ENCODE measurements at regions not wholly inside any gene's neighbourhood (a gene's known extent, or its start where the extent isn't known, plus 50 kb on each side); places are given as distances from the start of the nearest gene placed in this dataset.
A peak's percentile ranks its signal among the peaks of the same experiment; 100 is the strongest.
"Not testable (repeated sequence)": the region's sequence is repeated elsewhere in the genome, so short reads cannot be mapped to it uniquely, and the experiment has no call there.

DNA sequence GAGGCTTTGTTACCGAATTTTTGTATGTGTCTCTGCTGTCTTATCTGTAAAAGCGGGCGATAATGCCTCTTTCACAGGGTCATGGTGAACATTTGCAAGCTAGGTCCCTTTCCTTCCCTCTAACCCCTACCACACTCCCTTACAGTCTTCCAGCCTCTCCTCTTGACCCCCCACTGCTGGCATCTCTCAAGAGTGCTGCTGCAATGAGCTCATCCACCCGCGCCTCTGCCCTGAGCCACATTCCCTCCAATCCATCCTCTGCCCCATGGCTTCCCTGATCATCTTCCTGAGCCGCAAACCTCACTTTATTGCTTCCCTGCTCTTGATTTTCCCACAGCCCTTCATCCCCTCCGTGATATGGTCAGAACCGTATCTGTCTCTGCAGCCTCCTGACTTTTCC is 343.6 kb downstream of the BCL11B start:
- H3K27me3 Mint-ChIP-seq, result no peaks in the 10 kb centered on the region
- DNase-seq (no peak), ATAC-seq (replicated peaks) (no peak)
- H3K4me1 Mint-ChIP-seq (ENCODE audit: low read depth in 2 of 2), result peaks cover 26 to 29% of the 10 kb centered on the region in 2 donors
- H3K27ac Mint-ChIP-seq, result no peak overlapping the region
- H3K4me3 Mint-ChIP-seq, result no peak overlapping the region
- peaks cover 5% of the 10 kb centered on the region for H3K36me3 Mint-ChIP-seq (ENCODE audit: insufficient read depth)
- H3K9me3 Mint-ChIP-seq, result no peaks in the 10 kb centered on the region

GRCh38 chr14:98931126-98931525 is 340.9 kb downstream of the BCL11B start:
- H3K27ac Mint-ChIP-seq, result peak overlapping the region; percentile 92
- DNase-seq, result no peak
- H3K4me3 Mint-ChIP-seq, result peak overlapping the region; percentile 75 to 76
- ATAC-seq (replicated peaks), result no peak
- no peaks in the 10 kb centered on the region for H3K27me3 Mint-ChIP-seq
- H3K4me1 Mint-ChIP-seq (ENCODE audit: low read depth in 2 of 2), result peaks cover 29 to 31% of the 10 kb centered on the region in 2 donors
- H3K9me3 Mint-ChIP-seq, result peaks cover 0 to 6% of the 10 kb centered on the region in 2 donors
- peaks cover 5% of the 10 kb centered on the region for H3K36me3 Mint-ChIP-seq (ENCODE audit: insufficient read depth)

GRCh38 chr14:98931911-98932310 is 340.1 kb downstream of the BCL11B start:
- ATAC-seq (replicated peaks), result peak; percentile 100
- H3K9me3 Mint-ChIP-seq, result peaks cover 0 to 6% of the 10 kb centered on the region in 2 donors
- H3K27me3 Mint-ChIP-seq, result no peaks in the 10 kb centered on the region
- peaks cover 29 to 30% of the 10 kb centered on the region in 2 donors for H3K4me1 Mint-ChIP-seq (ENCODE audit: low read depth in 2 of 2)
- H3K4me3 Mint-ChIP-seq, result peak overlapping the region; percentile 75 to 76
- DNase-seq, result peak; percentile 68 to 74 (median 69)
- H3K36me3 Mint-ChIP-seq (ENCODE audit: insufficient read depth), result peaks cover 5% of the 10 kb centered on the region
- peak overlapping the region; percentile 92 for H3K27ac Mint-ChIP-seq

- H3K9me3 Mint-ChIP-seq, result peaks cover 0 to 6% of the 10 kb centered on the region in 2 donors
- H3K27me3 Mint-ChIP-seq, result no peaks in the 10 kb centered on the region
- peak overlapping the region; percentile 75 to 76 for H3K4me3 Mint-ChIP-seq
- no peak for DNase-seq
- ATAC-seq (replicated peaks), result no peak
- peak overlapping the region; percentile 92 for H3K27ac Mint-ChIP-seq
- H3K4me1 Mint-ChIP-seq (ENCODE audit: low read depth in 2 of 2), result peaks cover 30 to 33% of the 10 kb centered on the region in 2 donors
- peaks cover 5% of the 10 kb centered on the region for H3K36me3 Mint-ChIP-seq (ENCODE audit: insufficient read depth)
Measured at GRCh38 chr14:98932431-98933325, 339.3 kb downstream of the BCL11B start.

DNA sequence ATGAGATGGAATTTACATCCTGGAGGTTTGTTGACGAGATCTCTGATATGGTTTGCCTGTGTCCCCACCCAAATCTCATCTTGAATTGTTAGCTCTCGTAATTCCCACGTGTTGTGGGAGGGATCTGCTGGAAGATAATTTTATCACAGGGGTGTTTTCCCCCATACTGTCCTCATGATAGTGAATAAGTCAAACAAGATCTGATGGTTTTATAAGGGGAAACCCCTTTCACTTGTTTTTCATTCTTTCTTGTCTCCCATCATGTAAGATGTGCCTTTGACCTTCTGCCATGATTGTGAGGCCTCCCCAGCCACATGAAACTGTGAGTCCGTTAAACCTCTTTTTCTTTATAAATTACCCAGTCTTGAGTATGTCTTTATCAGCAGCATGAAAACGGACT is 337.4 kb downstream of the BCL11B start:
- H3K36me3 Mint-ChIP-seq (ENCODE audit: insufficient read depth); H3K4me3 Mint-ChIP-seq; ATAC-seq (replicated peaks); H3K9me3 Mint-ChIP-seq; H3K27me3 Mint-ChIP-seq; DNase-seq; H3K27ac Mint-ChIP-seq: not testable (repeated sequence)
- H3K4me1 Mint-ChIP-seq (ENCODE audit: low read depth in 2 of 2), result peaks cover 30 to 35% of the 10 kb centered on the region in 2 donors

GRCh38 chr14:98935921-98936320 is 336.1 kb downstream of the BCL11B start:
- Mint-ChIP-seq H3K4me3 (no peak overlapping the region), H3K36me3 (ENCODE audit: insufficient read depth) (peaks cover 5% of the 10 kb centered on the region), H3K9me3 (peaks cover 0 to 6% of the 10 kb centered on the region in 2 donors), H3K27me3 (no peaks in the 10 kb centered on the region), H3K27ac (peak overlapping the region in 1 of 2 donors; percentile 8), H3K4me1 (ENCODE audit: low read depth in 2 of 2) (peaks cover 30 to 34% of the 10 kb centered on the region in 2 donors)
- ATAC-seq (replicated peaks), result no peak
- no peak for DNase-seq

DNA sequence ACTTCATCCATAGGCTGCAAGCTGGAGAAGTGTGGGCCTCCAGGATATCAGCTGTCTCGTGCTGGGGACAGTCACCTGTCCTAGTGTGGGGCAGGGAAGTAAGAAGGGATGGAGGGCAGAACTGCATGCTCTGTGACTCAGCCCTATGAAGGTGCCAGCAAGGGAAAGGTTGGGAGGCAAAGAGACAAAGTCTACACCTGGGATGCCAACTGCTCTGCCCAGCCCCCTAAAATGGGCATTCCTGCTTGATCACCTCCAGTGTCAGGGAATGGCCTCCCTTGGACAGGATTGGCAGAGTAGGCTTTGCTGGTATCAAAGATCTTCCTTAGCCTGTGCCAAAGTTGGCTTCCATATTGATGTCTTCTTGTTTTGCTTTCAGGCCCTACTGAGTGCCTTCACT is 335.0 kb downstream of the BCL11B start:
- Mint-ChIP-seq H3K27me3 (no peaks in the 10 kb centered on the region), H3K4me3 (no peak overlapping the region), H3K9me3 (peaks cover 0 to 6% of the 10 kb centered on the region in 2 donors), H3K4me1 (ENCODE audit: low read depth in 2 of 2) (peaks cover 18 to 23% of the 10 kb centered on the region in 2 donors), H3K27ac (no peak overlapping the region), H3K36me3 (ENCODE audit: insufficient read depth) (peaks cover 3% of the 10 kb centered on the region)
- no peak for DNase-seq
- no peak for ATAC-seq (replicated peaks)

DNA sequence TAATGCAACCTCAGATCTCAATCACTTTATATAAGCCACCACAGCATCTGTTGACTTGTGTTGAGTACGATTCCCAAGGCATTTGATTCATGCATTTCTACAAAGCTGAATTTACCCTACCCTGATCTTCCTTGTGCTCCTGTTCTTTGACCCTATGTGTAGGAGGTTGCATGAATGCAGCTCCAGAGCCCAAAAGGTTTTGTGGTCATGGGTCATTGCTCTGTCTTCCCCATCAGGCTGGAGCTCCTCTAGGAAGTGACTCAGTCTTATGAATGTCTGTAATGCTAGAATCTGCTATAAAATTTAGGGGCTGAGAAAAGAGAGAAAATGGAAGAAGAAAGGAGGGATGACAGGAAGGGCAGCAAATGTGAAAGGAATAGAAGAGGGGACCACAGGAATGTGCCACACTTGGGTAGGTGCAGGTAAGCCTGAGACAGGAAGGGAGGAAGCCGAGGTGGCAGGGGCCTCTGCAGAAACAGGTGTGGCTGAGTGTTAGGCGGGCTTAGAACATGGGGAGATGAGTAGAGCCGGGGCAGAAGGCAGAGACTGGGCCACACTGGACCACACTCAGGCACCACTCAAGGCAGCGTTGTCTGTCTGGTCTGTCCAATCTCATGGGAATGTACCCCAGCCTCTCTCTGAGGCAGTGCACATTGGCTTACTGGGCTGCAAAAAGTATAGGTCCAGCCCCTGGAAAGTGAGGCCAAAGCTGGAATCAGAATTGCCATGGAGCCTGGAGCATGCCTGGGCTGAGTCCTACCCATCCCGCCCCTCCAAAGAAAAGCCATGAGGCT is 334.1 kb downstream of the BCL11B start:
- no peak overlapping the region for H3K27ac Mint-ChIP-seq
- ATAC-seq (replicated peaks) (no peak), DNase-seq (no peak)
- no peaks in the 10 kb centered on the region for H3K27me3 Mint-ChIP-seq
- no peaks in the 10 kb centered on the region for H3K36me3 Mint-ChIP-seq (ENCODE audit: insufficient read depth)
- peaks cover 10 to 15% of the 10 kb centered on the region in 2 donors for H3K4me1 Mint-ChIP-seq (ENCODE audit: low read depth in 2 of 2)
- no peak overlapping the region for H3K4me3 Mint-ChIP-seq
- H3K9me3 Mint-ChIP-seq, result peaks cover 0 to 6% of the 10 kb centered on the region in 2 donors

GRCh38 chr14:98940693-98941437 is 331.1 kb downstream of the BCL11B start:
- no peaks in the 10 kb centered on the region for H3K9me3 Mint-ChIP-seq
- no peak for DNase-seq
- H3K36me3 Mint-ChIP-seq (ENCODE audit: insufficient read depth), result no peaks in the 10 kb centered on the region
- no peak for ATAC-seq (replicated peaks)
- H3K27ac Mint-ChIP-seq, result peak overlapping the region in 1 of 2 donors; percentile 20
- peaks cover 4 to 7% of the 10 kb centered on the region in 2 donors for H3K4me1 Mint-ChIP-seq (ENCODE audit: low read depth in 2 of 2)
- H3K27me3 Mint-ChIP-seq, result peaks cover 0 to 8% of the 10 kb centered on the region in 2 donors
- H3K4me3 Mint-ChIP-seq, result no peak overlapping the region

GRCh38 chr14:98941481-98941880 is 330.5 kb downstream of the BCL11B start:
- ATAC-seq (replicated peaks), result no peak

GRCh38 chr14:98943907-98944306 is 328.1 kb downstream of the BCL11B start:
- Mint-ChIP-seq H3K4me3 (no peak overlapping the region), H3K36me3 (ENCODE audit: insufficient read depth) (no peaks in the 10 kb centered on the region), H3K27me3 (peaks cover 0 to 8% of the 10 kb centered on the region in 2 donors), H3K27ac (no peak overlapping the region), H3K9me3 (no peaks in the 10 kb centered on the region), H3K4me1 (ENCODE audit: low read depth in 2 of 2) (no peaks in the 10 kb centered on the region)
- no peak for DNase-seq
- no peak for ATAC-seq (replicated peaks)

More at GRCh38 chr14:98941481-98941880, 330.5 kb downstream of the BCL11B start:
- DNase-seq, result no peak
- Mint-ChIP-seq H3K9me3 (no peaks in the 10 kb centered on the region), H3K27me3 (peaks cover 0 to 8% of the 10 kb centered on the region in 2 donors), H3K4me3 (no peak overlapping the region), H3K27ac (no peak overlapping the region), H3K36me3 (ENCODE audit: insufficient read depth) (no peaks in the 10 kb centered on the region), H3K4me1 (ENCODE audit: low read depth in 2 of 2) (peaks cover 4 to 7% of the 10 kb centered on the region in 2 donors)

DNA sequence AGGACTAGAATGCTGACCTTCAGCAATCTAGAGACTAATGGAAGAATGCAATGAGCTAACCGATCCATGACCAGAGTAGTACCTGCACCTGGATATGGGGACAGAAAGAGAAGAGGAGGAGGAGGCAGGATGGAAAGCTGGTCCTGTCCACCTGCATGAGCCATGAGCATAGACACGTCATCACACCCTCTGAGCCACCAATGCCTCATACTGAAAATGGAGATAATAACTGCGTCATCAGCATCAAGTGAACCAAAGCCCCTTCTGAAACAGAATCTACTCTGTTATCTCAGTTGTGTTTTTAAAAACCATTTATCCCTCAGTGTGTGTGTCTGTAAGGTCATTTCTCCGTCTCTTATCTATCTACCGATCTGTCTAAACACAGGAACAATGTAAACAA is 327.0 kb downstream of the BCL11B start:
- Mint-ChIP-seq H3K9me3 (no peaks in the 10 kb centered on the region), H3K27me3 (peaks cover 4 to 8% of the 10 kb centered on the region in 2 donors), H3K36me3 (ENCODE audit: insufficient read depth) (no peaks in the 10 kb centered on the region), H3K27ac (no peak overlapping the region), H3K4me3 (no peak overlapping the region), H3K4me1 (ENCODE audit: low read depth in 2 of 2) (peaks cover 0 to 2% of the 10 kb centered on the region in 2 donors)
- DNase-seq, result no peak
- ATAC-seq (replicated peaks), result no peak
